ENCODE measurements at regions not wholly inside any gene's neighbourhood (a gene's known extent, or its start where the extent isn't known, plus 50 kb on each side); places are given as distances from the start of the nearest gene placed in this dataset.

- TF ChIP-seq, protein P1, sequence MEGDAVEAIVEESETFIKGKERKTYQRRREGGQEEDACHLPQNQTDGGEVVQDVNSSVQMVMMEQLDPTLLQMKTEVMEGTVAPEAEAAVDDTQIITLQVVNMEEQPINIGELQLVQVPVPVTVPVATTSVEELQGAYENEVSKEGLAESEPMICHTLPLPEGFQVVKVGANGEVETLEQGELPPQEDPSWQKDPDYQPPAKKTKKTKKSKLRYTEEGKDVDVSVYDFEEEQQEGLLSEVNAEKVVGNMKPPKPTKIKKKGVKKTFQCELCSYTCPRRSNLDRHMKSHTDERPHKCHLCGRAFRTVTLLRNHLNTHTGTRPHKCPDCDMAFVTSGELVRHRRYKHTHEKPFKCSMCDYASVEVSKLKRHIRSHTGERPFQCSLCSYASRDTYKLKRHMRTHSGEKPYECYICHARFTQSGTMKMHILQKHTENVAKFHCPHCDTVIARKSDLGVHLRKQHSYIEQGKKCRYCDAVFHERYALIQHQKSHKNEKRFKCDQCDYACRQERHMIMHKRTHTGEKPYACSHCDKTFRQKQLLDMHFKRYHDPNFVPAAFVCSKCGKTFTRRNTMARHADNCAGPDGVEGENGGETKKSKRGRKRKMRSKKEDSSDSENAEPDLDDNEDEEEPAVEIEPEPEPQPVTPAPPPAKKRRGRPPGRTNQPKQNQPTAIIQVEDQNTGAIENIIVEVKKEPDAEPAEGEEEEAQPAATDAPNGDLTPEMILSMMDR (IDR thresholded peaks at IDR 0.05; ENCODE audit: low read depth, low read length, poor library complexity, severe bottlenecking): no peak
- no peak for TF ChIP-seq EZH2phosphoT487 (IDR thresholded peaks at IDR 0.05; ENCODE audit: borderline replicate concordance, low read length)
Observed at GRCh38 chr7:69019437-69019836, 578.8 kb upstream of the AUTS2 start.

Data from DOHH2 (cell line).